ENCODE measurements at regions not wholly inside any gene's neighbourhood (a gene's known extent, or its start where the extent isn't known, plus 50 kb on each side); places are given as distances from the start of the nearest gene placed in this dataset.
"Not testable (repeated sequence)": the region's sequence is repeated elsewhere in the genome, so short reads cannot be mapped to it uniquely, and the experiment has no call there.

DNA sequence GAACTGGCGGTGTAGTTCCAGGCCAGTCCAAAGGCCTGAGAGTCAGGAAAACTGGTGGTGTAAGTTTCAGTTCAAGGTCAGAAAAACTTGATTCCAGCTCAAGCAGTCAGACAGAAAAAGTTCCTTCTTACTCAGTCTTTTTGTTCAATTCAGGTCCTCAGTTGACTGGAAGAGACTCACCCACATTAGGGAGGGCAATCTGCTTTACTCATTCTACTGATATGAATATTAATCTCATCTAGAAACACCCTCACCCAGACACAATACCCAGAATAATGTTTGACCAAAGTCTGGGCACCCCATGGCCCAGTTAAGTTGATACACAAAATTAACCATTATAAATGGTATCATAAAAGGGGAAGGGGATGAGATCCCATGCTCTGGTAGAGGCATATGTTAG is 50.1 kb upstream of the LTA4H start:
- POLR2A ChIA-PET: no interaction called here
- no peak for DNase-seq (ENCODE audit: low read depth)
- TF ChIP-seq, protein P1, sequence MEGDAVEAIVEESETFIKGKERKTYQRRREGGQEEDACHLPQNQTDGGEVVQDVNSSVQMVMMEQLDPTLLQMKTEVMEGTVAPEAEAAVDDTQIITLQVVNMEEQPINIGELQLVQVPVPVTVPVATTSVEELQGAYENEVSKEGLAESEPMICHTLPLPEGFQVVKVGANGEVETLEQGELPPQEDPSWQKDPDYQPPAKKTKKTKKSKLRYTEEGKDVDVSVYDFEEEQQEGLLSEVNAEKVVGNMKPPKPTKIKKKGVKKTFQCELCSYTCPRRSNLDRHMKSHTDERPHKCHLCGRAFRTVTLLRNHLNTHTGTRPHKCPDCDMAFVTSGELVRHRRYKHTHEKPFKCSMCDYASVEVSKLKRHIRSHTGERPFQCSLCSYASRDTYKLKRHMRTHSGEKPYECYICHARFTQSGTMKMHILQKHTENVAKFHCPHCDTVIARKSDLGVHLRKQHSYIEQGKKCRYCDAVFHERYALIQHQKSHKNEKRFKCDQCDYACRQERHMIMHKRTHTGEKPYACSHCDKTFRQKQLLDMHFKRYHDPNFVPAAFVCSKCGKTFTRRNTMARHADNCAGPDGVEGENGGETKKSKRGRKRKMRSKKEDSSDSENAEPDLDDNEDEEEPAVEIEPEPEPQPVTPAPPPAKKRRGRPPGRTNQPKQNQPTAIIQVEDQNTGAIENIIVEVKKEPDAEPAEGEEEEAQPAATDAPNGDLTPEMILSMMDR (IDR thresholded peaks at IDR 0.05; ENCODE audit: insufficient read depth, low read depth, low read length): no peak

DNA sequence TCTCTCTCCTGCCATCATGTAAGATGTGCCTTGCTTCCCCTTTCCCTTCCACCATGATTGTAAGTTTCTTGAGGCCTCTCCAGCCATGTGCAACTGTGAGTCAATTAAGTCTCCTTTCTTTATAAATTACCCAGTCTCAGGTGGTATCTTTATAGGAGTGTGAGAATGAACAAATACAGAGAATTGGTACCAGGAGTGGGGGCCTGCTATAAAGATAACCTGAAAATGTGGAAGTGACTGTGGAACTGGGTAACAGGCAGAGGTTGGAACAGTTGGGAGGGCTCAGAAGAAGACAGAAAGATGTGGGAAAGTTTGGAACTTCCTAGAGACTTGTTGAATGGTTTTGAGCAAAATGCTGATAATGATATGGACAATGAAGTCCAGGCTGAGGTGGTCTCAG is 50.8 kb upstream of the LTA4H start:
- H3K36me3 ChIP-seq (ENCODE audit: control insufficient read depth, insufficient read depth, low read length); H3K4me3 ChIP-seq (ENCODE audit: low read depth, low read length); POLR2A ChIA-PET; H3K27me3 ChIP-seq (ENCODE audit: control insufficient read depth, insufficient read depth, low read length); CTCF ChIA-PET; DNase-seq (ENCODE audit: low read depth): not testable (repeated sequence)

More for the DNA sequence above, 50.1 kb upstream of the LTA4H start:
- no peaks in the 10 kb centered on the region for H3K36me3 ChIP-seq (ENCODE audit: control insufficient read depth, insufficient read depth, low read length)
- CTCF ChIA-PET: interaction anchor here (0.6 kb wide), 1 partner anchor 47 kb away, joined by 3 read pairs; no protein-coding TSS in a partner anchor
- no peaks in the 10 kb centered on the region for H3K27me3 ChIP-seq (ENCODE audit: control insufficient read depth, insufficient read depth, low read length)
- H3K4me3 ChIP-seq (ENCODE audit: low read depth, low read length): no peak overlapping the region

DNA sequence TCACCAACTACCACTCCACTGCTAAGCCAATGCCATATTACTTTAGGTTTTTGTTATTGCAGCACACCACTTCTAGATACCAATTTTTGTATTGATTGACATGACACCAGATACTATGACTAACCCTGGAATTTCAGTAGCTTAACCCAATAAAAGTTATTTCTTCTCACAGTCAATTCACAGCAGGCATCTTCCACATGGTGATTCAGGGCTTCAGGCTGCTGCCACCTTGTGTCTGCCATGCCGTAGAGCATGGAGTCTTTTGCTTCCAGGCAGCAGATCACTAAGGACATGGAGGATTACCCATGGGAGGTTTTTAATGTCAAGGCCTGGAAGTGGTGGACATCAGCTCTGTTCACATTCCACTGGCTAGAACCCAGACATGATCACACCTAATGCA is 56.4 kb upstream of the LTA4H start:
- TF ChIP-seq, protein P1 (IDR thresholded peaks at IDR 0.05; ENCODE audit: insufficient read depth, low read depth, low read length): no peak
- POLR2A ChIA-PET: no interaction called here
- Histone ChIP-seq H3K27me3 (ENCODE audit: control insufficient read depth, insufficient read depth, low read length) (no peaks in the 10 kb centered on the region), H3K36me3 (ENCODE audit: control insufficient read depth, insufficient read depth, low read length) (no peaks in the 10 kb centered on the region), H3K4me3 (ENCODE audit: low read depth, low read length) (no peak overlapping the region)
- DNase-seq (ENCODE audit: low read depth): no peak
- CTCF ChIA-PET: no interaction called here

DNA sequence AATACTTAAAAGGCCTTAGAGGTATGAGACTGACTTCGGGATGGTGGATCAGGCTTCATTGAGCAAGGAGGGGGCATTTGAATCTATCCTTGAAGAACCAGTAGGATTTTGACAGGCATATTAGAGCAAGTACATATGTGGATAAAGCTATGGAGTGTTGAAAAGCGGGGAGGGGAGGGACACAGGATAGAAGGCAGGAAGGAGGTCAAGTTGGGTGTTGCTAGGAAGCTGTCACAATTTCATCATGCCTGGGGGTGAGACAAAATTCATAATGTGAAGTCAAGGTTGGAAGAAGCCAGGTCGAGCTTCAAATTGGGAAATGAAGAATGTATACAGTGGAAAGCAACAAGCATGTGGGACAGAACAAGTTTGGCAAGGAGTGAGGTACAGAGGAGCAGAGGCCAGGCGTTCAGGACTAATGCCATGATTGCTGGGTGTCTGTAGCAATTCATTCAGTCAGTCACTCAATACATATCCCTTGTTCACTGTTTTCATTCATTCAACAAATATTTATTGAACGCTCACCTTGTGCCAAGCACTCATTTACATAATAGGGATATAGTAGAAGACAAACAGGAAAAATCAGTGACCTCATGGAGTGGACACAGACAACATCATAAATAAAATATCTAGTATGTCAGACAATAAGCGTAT is 58.3 kb upstream of the LTA4H start:
- CTCF ChIA-PET: no interaction called here
- Histone ChIP-seq H3K27me3 (ENCODE audit: control insufficient read depth, insufficient read depth, low read length) (no peaks in the 10 kb centered on the region), H3K4me3 (ENCODE audit: low read depth, low read length) (no peak overlapping the region), H3K36me3 (ENCODE audit: control insufficient read depth, insufficient read depth, low read length) (no peaks in the 10 kb centered on the region)
- TF ChIP-seq, protein P1 (IDR thresholded peaks at IDR 0.05; ENCODE audit: insufficient read depth, low read depth, low read length): no peak
- no peak for DNase-seq (ENCODE audit: low read depth)
- POLR2A ChIA-PET: no interaction called here

DNA sequence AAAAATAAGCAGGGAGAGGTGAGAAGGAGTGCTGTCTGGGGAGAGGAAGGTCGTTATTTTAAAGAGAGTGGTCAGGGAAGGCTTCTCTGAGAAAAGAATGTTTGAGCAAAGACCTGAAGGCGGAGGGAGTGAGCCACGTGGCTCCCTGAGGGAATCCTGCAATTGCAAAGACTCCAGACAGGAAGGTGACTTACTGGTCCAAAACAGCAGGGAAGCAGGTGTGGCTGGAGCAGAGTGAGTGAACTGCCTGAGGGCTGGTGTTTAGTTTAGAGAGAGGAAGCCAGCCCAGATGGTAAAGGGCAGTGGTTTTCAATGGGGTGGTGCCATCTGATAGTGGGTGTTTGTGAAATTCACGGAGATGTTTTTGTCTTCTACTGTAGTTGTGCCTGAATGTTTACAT is 58.8 kb upstream of the LTA4H start:
- no peak for DNase-seq (ENCODE audit: low read depth)
- POLR2A ChIA-PET: no interaction called here
- CTCF ChIA-PET: no interaction called here
- H3K27me3 ChIP-seq (ENCODE audit: control insufficient read depth, insufficient read depth, low read length): no peaks in the 10 kb centered on the region
- TF ChIP-seq, protein P1 (IDR thresholded peaks at IDR 0.05; ENCODE audit: insufficient read depth, low read depth, low read length): no peak
- no peak overlapping the region for H3K4me3 ChIP-seq (ENCODE audit: low read depth, low read length)
- H3K36me3 ChIP-seq (ENCODE audit: control insufficient read depth, insufficient read depth, low read length): no peaks in the 10 kb centered on the region

DNA sequence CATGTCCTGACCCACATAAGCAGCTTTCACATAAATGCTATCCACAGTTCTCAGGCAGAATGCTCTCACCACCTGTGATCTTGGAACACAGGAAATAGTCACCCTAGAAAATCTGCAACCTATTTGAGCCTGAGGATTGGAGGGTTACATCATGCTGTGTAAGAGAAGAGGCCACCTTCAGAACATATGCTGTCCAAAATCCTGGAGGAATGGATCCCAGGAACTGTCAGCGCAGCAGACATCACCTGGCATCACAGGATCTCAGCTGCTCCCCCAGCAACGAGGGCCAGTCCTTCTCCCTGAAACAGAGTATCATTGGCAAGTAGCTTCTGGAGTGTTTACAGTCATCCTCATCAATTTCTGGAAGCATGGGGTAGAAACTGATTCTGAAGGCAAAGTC is 63.2 kb upstream of the LTA4H start:
- POLR2A ChIA-PET: no interaction called here
- CTCF ChIA-PET: no interaction called here
- no peaks in the 10 kb centered on the region for H3K36me3 ChIP-seq (ENCODE audit: control insufficient read depth, insufficient read depth, low read length)
- no peak for DNase-seq (ENCODE audit: low read depth)
- H3K4me3 ChIP-seq (ENCODE audit: low read depth, low read length): no peak overlapping the region
- no peaks in the 10 kb centered on the region for H3K27me3 ChIP-seq (ENCODE audit: control insufficient read depth, insufficient read depth, low read length)
- TF ChIP-seq, protein P1 (IDR thresholded peaks at IDR 0.05; ENCODE audit: insufficient read depth, low read depth, low read length): no peak
